ENCODE measurements at regions not wholly inside any gene's neighbourhood (a gene's known extent, or its start where the extent isn't known, plus 50 kb on each side); places are given as distances from the start of the nearest gene placed in this dataset.

GRCh38 chr5:130333089-130333488 lies 428.8 kb downstream of the CHSY3 start:
- Histone ChIP-seq H3K4ac (ENCODE audit: low read depth, low read length) (no peak overlapping the region), H2BK20ac (ENCODE audit: low read depth, low read length, poor library complexity, severe bottlenecking) (no peak overlapping the region), H4K20me1 (ENCODE audit: control insufficient read depth, insufficient read depth, insufficient read length) (no peaks in the 10 kb centered on the region), H3K18ac (ENCODE audit: insufficient read length, low read depth, low read length) (no peak overlapping the region), H3K23ac (ENCODE audit: insufficient read length, low read depth, low read length) (no peak overlapping the region), H3K27me3 (ENCODE audit: insufficient read depth, low read length) (no peaks in the 10 kb centered on the region), H3K23me2 (ENCODE audit: insufficient read length, low read depth, low read length, poor library complexity, severe bottlenecking) (no peaks in the 10 kb centered on the region), H3K4me2 (ENCODE audit: insufficient read depth, insufficient read length, low read length) (no peak overlapping the region), H3K9ac (ENCODE audit: extremely low read depth, insufficient read length, low read length) (no peak overlapping the region), H4K91ac (ENCODE audit: insufficient read length, low read depth, low read length) (no peak overlapping the region), H4K8ac (replicated peaks; ENCODE audit: insufficient read length, low read depth, low read length) (no peak overlapping the region), H3K79me2 (ENCODE audit: insufficient read depth, low read length) (no peaks in the 10 kb centered on the region), H3T11ph (ENCODE audit: low read length) (no peak overlapping the region), H2BK120ac (ENCODE audit: low read depth, low read length, poor library complexity, severe bottlenecking) (no peak overlapping the region), H2BK5ac (ENCODE audit: insufficient read length, low read length) (no peak overlapping the region), H3K27ac (ENCODE audit: insufficient read length, low read depth, low read length) (no peak overlapping the region), H3K14ac (ENCODE audit: insufficient read depth, low read length) (no peak overlapping the region), H3K9me3 (ENCODE audit: control insufficient read depth, low read depth, low read length) (peaks cover 6% of the 10 kb centered on the region), H2BK15ac (ENCODE audit: low read depth, low read length) (no peak overlapping the region), H3K4me1 (ENCODE audit: insufficient read depth, low read length) (no peaks in the 10 kb centered on the region; the same call in 1 of the 2 replicates), H4K5ac (ENCODE audit: insufficient read length, low read depth, low read length) (no peak overlapping the region), H2BK12ac (ENCODE audit: insufficient read length, low read depth, low read length) (no peak overlapping the region), H2AFZ (ENCODE audit: low read length) (no peak overlapping the region), H3K56ac (ENCODE audit: insufficient read length, low read depth, low read length) (no peak overlapping the region), H3K79me1 (ENCODE audit: insufficient read depth, low read depth, low read length, poor library complexity, severe bottlenecking) (no peaks in the 10 kb centered on the region), H2AK5ac (ENCODE audit: insufficient read length, low read length) (no peak overlapping the region)
- Mint-ChIP-seq H3K36me3 (ENCODE audit: insufficient read depth in 1 of 3, low read depth in 3 of 3) (peaks cover 12 to 27% (median 14%) of the 10 kb centered on the region in 3 experiments), H3K27ac (no peak overlapping the region), H3K4me1 (peaks cover 0 to 9% of the 10 kb centered on the region in 2 experiments; a peak in 3 of 4 replicates), H3K9me3 (peaks cover 27 to 31% of the 10 kb centered on the region in 2 experiments), H3K27me3 (ENCODE audit: low read depth) (no peaks in the 10 kb centered on the region), H3K4me3 (no peak overlapping the region)
- TF ChIP-seq, protein P1, sequence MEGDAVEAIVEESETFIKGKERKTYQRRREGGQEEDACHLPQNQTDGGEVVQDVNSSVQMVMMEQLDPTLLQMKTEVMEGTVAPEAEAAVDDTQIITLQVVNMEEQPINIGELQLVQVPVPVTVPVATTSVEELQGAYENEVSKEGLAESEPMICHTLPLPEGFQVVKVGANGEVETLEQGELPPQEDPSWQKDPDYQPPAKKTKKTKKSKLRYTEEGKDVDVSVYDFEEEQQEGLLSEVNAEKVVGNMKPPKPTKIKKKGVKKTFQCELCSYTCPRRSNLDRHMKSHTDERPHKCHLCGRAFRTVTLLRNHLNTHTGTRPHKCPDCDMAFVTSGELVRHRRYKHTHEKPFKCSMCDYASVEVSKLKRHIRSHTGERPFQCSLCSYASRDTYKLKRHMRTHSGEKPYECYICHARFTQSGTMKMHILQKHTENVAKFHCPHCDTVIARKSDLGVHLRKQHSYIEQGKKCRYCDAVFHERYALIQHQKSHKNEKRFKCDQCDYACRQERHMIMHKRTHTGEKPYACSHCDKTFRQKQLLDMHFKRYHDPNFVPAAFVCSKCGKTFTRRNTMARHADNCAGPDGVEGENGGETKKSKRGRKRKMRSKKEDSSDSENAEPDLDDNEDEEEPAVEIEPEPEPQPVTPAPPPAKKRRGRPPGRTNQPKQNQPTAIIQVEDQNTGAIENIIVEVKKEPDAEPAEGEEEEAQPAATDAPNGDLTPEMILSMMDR (conservative IDR thresholded peaks at IDR 0.05) = no peak
- no CpG with 5 or more reads among the region's 2 CpGs for WGBS (ENCODE audit: extremely low coverage, insufficient read length, low lambda C conversion rate)
- DNase-seq = no peak
